Left renal cortex interstitium (tissue), 4 donors: ENCODE measurements at regions not wholly inside any gene's neighbourhood (a gene's known extent, or its start where the extent isn't known, plus 50 kb on each side); places are given as distances from the start of the nearest gene placed in this dataset.
"Not testable (repeated sequence)": the region's sequence is repeated elsewhere in the genome, so short reads cannot be mapped to it uniquely, and the experiment has no call there.

ENCODE experiments used
- DNase-seq, 4 donors: peaks; one replicate each; pipeline ENCODE4 v3.0.0-alpha.2; 2013; ENCODE audit warnings: low read depth in 4 of 4, low spot score in 2 of 4, missing footprints in 1 of 4

GRCh38 chr13:86051134-86052103, 252.2 kb upstream of the SLITRK6 start:
- no peak for DNase-seq

GRCh38 chr13:86038490-86038889, 239.3 kb upstream of the SLITRK6 start:
- DNase-seq, result no peak

GRCh38 chr13:86020351-86021002, 221.3 kb upstream of the SLITRK6 start:
- peak; percentile 22 to 46 (median 29) for DNase-seq

GRCh38 chr13:86006317-86006716, 207.1 kb upstream of the SLITRK6 start:
- no peak for DNase-seq

- no peak for DNase-seq
Measured at GRCh38 chr13:86003029-86003428, 203.8 kb upstream of the SLITRK6 start.

- DNase-seq, result no peak
Measured at GRCh38 chr13:86000546-86000945, 201.3 kb upstream of the SLITRK6 start.

GRCh38 chr13:85997587-85997986, 198.4 kb upstream of the SLITRK6 start:
- no peak for DNase-seq

GRCh38 chr13:85995788-85996418, 196.7 kb upstream of the SLITRK6 start:
- no peak for DNase-seq

GRCh38 chr13:85993567-85993966, 194.3 kb upstream of the SLITRK6 start:
- no peak for DNase-seq

GRCh38 chr13:85990397-85990796, 191.2 kb upstream of the SLITRK6 start:
- no peak for DNase-seq

- DNase-seq, result no peak
Measured at GRCh38 chr13:85985797-85986196, 186.6 kb upstream of the SLITRK6 start.

- no peak for DNase-seq
Measured at GRCh38 chr13:85982102-85982501, 182.9 kb upstream of the SLITRK6 start.

GRCh38 chr13:85980447-85980846, 181.2 kb upstream of the SLITRK6 start:
- not testable (repeated sequence) for DNase-seq

GRCh38 chr13:85976242-85976641, 177.0 kb upstream of the SLITRK6 start:
- no peak for DNase-seq

- no peak for DNase-seq
Measured at GRCh38 chr13:85974608-85975366, 175.6 kb upstream of the SLITRK6 start.

GRCh38 chr13:85970727-85971126, 171.5 kb upstream of the SLITRK6 start:
- DNase-seq, result no peak

- DNase-seq, result no peak
Measured at GRCh38 chr13:85969331-85969730, 170.1 kb upstream of the SLITRK6 start.

GRCh38 chr13:85935868-85936467, 136.7 kb upstream of the SLITRK6 start:
- no peak for DNase-seq

GRCh38 chr13:85930108-85930507, 130.9 kb upstream of the SLITRK6 start:
- no peak for DNase-seq

- no peak for DNase-seq
Measured at GRCh38 chr13:85910962-85911361, 111.7 kb upstream of the SLITRK6 start.
